Kidney (tissue), 13 donors: ENCODE measurements at regions not wholly inside any gene's neighbourhood (a gene's known extent, or its start where the extent isn't known, plus 50 kb on each side); places are given as distances from the start of the nearest gene placed in this dataset.

Experiments
- DNase-seq, 5 donors: peaks; one replicate each; pipeline ENCODE4 v3.0.0-alpha.2; 2013 to 2020
- FAIRE-seq: peaks from 2 replicates; lab custom pipeline; 2012; peaks lifted over from hg19 to GRCh38; lab: Jason Lieb, UNC
- H3K27ac ChIP-seq, 2 donors: one replicate each; pipeline ENCODE4 v1.7.0; 2013; ENCODE audit warnings: low read depth in 2 of 2, low read length in 2 of 2, inconsistent platforms in 1 of 2
- H3K27me3 ChIP-seq: one replicate; pipeline ENCODE4 v1.7.1; 2013; ENCODE audit warnings: low read length, inconsistent platforms; ENCODE audit not compliant: control insufficient read depth, insufficient read depth
- H3K36me3 ChIP-seq, 3 donors: one replicate each; pipeline versions ENCODE4 v1.7.0 to v1.7.1; 2013; ENCODE audit warnings: low read length in 3 of 3, control low read depth in 1 of 3, inconsistent platforms in 1 of 3; ENCODE audit not compliant: insufficient read depth in 3 of 3, control insufficient read depth in 2 of 3
- H3K4me1 ChIP-seq, 3 donors: one replicate each; pipeline versions ENCODE4 v1.7.0 to v1.7.1; 2013; ENCODE audit warnings: low read length in 3 of 3, inconsistent platforms in 1 of 3, low read depth in 1 of 3; ENCODE audit not compliant: control insufficient read depth in 2 of 3, insufficient read depth in 2 of 3
- H3K4me3 ChIP-seq, 3 donors: one replicate each; pipeline versions ENCODE4 v1.7.0 to v1.8.1; 2013; ENCODE audit warnings: low read length in 3 of 3, control low read depth in 1 of 3, inconsistent platforms in 1 of 3
- H3K9ac ChIP-seq, 3 donors: one replicate each; pipeline versions ENCODE4 v1.7.0 to v1.7.1; 2013; ENCODE audit warnings: low read length in 3 of 3, control low read depth in 1 of 3, inconsistent platforms in 1 of 3
- H3K9me3 ChIP-seq, 3 donors: one replicate each; pipeline versions ENCODE4 v1.7.0 to v1.7.1; 2013; ENCODE audit warnings: low read length in 3 of 3, control low read depth in 1 of 3, inconsistent platforms in 1 of 3; ENCODE audit not compliant: control insufficient read depth in 2 of 3, insufficient read depth in 1 of 3
- intact Hi-C: fragments of 100-400 bp; cut with DNase I; formaldehyde crosslinking; loops from one replicate; pipeline ENCODE4 v1.11.1; 2022
- TF ChIP-seq, protein P1 (sequence below): IDR thresholded peaks from 3 replicates; pipeline ENCODE4 v1.5.1; 2012; ENCODE audit warnings: mild to moderate bottlenecking, moderate library complexity, borderline replicate concordance; ENCODE audit not compliant: insufficient read depth; ENCODE audit errors: extremely low read depth
- donor health status: control.
- donor health status: control.
- donor health status: control.
- donor health status: control.
- donor health status: control.
- donor health status: DM: yes; HTN: yes; CAD: no.
- donor health status: Normal renal cell carcinoma (clear cell type).

DNA sequence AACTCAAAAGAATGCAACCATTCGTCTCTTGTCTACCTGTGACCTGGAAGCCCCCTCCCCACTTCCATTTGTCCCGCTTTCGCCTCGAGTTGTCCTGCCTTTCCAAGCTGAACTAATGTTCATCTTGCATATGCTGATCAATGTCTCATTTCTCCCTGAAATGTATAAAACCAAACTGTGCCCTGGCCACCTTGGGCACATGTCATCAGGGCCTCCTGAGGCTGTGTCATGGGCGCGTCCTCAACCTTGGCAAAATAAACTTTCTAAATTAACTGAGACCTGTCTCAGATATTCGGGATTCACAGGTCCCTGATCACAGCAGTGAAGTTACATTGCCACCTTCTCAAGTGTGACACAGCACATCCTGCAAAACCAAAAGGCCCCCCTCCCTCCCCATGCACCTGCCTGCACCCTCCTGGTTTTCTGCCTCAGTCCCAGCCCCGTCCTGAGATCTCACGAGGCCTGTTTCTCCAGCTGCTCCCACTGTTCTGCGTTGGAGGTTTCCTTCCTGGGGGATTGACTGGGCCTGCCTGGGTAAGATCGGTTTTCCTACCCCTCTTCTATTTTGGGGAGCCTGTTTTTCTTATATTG is 1328.7 kb downstream of the TBC1D22A start:
- Histone ChIP-seq H3K9ac (no peak overlapping the region), H3K36me3 (no peaks in the 10 kb centered on the region), H3K27ac (no peak overlapping the region), H3K4me1 (peaks cover 0 to 6% (median 4%) of the 10 kb centered on the region in 3 donors), H3K9me3 (no peaks in the 10 kb centered on the region), H3K27me3 (no peaks in the 10 kb centered on the region), H3K4me3 (no peak overlapping the region)
- FAIRE-seq (no peak), DNase-seq (no peak)
- intact Hi-C loops, result no loop called here
- TF ChIP-seq, protein P1, sequence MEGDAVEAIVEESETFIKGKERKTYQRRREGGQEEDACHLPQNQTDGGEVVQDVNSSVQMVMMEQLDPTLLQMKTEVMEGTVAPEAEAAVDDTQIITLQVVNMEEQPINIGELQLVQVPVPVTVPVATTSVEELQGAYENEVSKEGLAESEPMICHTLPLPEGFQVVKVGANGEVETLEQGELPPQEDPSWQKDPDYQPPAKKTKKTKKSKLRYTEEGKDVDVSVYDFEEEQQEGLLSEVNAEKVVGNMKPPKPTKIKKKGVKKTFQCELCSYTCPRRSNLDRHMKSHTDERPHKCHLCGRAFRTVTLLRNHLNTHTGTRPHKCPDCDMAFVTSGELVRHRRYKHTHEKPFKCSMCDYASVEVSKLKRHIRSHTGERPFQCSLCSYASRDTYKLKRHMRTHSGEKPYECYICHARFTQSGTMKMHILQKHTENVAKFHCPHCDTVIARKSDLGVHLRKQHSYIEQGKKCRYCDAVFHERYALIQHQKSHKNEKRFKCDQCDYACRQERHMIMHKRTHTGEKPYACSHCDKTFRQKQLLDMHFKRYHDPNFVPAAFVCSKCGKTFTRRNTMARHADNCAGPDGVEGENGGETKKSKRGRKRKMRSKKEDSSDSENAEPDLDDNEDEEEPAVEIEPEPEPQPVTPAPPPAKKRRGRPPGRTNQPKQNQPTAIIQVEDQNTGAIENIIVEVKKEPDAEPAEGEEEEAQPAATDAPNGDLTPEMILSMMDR, result no peak

DNA sequence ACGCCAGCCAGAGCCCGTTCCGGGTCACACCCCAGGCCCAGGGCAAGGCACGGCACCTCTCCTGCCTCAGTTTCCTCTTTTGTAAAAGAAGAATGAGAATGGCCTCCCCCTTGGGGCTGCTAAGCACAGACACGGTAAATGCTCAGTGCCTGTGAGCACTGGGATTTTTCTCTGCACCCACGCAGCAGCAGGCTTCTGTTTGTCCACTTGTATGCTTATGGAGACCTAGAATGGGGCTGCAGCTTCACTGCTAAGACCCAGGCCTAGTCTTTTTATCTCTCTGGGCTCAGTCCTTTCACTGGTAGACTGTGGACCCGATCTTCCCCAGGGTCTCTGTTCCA is 1327.9 kb downstream of the TBC1D22A start:
- Histone ChIP-seq H3K4me1 (peaks cover 0 to 6% (median 4%) of the 10 kb centered on the region in 3 donors), H3K27me3 (no peaks in the 10 kb centered on the region), H3K27ac (peak overlapping the region in 1 of 2 donors; percentile 11), H3K9me3 (no peaks in the 10 kb centered on the region), H3K36me3 (no peaks in the 10 kb centered on the region), H3K9ac (no peak overlapping the region), H3K4me3 (peak overlapping the region in 2 of 3 donors; percentile 9 to 20)
- TF ChIP-seq, protein P1, result no peak
- intact Hi-C loops, result no loop called here
- no peak for FAIRE-seq
- no peak for DNase-seq

DNA sequence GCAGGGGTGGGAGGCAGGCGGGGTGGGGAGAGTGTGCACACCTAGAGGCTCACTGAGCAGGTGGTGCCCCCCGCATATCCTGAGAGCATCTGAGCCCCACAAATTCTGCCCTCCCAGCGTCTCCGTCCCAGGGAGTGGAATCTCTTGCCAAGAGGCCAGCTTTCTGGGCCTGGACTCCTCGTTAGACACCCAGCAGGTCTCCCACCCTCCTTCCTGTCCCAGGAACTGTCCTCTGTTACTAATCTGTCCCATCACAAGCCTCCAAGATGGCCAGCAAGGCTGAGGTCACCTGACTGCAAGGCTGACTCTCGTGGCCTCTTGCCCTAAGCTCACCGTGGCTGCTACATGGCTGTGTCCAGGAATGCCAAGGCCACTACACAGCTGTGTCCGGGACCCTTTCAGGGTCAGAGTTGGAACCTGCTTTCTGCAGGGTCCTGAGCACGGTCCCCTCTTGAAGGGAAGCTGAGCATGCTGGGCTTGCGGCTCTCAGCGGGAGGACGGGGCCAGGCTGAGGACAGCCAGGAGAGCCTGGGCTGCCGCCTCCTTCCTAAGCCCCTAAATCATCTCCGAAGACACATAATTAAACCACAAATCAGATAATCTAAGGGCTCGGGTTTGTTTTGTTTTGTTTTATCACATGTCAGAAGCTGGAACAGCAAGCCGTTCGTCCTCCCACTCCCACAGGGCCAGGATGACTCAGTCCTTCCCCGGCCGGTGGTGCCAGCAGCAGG is 1327.3 kb downstream of the TBC1D22A start:
- no peaks in the 10 kb centered on the region for H3K27me3 ChIP-seq
- H3K36me3 ChIP-seq, result no peaks in the 10 kb centered on the region
- no peak overlapping the region for H3K9ac ChIP-seq
- H3K9me3 ChIP-seq, result no peaks in the 10 kb centered on the region
- peaks cover 0 to 6% (median 4%) of the 10 kb centered on the region in 3 donors for H3K4me1 ChIP-seq
- DNase-seq (peak; percentile 83 to 92 (median 88)), FAIRE-seq (no peak)
- H3K27ac ChIP-seq, result no peak overlapping the region
- peak overlapping the region in 1 of 3 donors; percentile 9 for H3K4me3 ChIP-seq
- intact Hi-C loops, result no loop called here
- TF ChIP-seq, protein P1, result no peak
